NCI-H526 (cell line): ENCODE measurements at regions not wholly inside any gene's neighbourhood (a gene's known extent, or its start where the extent isn't known, plus 50 kb on each side); places are given as distances from the start of the nearest gene placed in this dataset.
"Not testable (repeated sequence)": the region's sequence is repeated elsewhere in the genome, so short reads cannot be mapped to it uniquely, and the experiment has no call there.

Experiments
- DNase-seq, 2 experiments: peaks; one replicate each; lab custom pipeline; 2025; lab: John Stamatoyannopoulos, UW

DNA sequence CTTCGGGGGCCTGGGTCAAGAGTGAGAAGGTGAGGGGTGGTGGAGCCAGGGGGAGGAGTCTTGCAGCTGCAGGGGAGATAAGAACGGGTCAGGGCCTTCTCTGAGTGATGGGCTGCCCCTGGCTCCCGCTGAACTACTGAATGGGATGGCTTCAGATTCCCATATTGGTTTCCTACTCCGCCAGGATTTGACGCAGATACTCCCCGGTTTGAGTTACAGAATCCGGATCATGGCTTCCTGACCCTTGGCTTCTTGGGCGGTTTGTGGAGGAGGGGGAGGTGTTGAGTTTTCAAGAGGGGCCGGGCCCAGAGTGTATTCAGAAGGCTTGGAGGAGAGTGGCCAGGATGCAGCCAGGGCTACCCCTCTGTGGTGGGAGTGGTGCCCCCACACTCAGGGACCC lies 119.9 kb upstream of the ATP2B2 start:
- DNase-seq = no peak

DNA sequence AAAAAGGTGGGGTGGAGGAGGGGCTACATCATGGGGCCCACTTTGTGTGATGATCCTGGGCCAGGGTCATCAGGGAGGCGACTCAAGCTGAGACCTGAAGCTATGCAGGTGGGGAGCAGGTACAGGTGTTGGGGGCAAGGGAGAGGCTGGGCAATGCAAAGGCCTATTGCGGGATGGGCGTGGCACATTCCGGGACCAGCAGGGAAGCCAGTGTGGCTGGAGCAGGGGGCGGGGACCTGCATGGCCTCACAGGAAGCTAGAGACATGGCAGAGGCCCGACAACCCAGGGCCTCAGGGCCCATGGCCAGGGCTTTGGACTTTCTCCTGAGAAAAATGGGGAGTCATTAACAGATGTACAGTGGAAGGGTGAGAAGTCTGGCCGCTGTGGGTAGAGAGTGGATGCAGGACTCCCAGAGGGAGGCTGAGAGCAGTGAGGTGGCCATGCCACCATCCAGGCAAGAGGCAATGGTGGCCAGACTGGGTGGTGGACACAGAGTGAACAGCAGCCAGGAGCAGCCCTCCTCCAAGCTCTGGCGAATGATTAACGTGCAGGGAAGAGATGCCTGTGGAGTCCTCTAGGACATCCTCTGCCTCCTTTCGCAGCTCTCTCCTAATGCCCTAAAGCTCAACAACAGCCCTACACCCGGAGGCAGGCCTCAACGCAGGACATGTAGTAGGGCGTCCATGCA lies 122.6 kb upstream of the ATP2B2 start:
- no peak for DNase-seq

DNA sequence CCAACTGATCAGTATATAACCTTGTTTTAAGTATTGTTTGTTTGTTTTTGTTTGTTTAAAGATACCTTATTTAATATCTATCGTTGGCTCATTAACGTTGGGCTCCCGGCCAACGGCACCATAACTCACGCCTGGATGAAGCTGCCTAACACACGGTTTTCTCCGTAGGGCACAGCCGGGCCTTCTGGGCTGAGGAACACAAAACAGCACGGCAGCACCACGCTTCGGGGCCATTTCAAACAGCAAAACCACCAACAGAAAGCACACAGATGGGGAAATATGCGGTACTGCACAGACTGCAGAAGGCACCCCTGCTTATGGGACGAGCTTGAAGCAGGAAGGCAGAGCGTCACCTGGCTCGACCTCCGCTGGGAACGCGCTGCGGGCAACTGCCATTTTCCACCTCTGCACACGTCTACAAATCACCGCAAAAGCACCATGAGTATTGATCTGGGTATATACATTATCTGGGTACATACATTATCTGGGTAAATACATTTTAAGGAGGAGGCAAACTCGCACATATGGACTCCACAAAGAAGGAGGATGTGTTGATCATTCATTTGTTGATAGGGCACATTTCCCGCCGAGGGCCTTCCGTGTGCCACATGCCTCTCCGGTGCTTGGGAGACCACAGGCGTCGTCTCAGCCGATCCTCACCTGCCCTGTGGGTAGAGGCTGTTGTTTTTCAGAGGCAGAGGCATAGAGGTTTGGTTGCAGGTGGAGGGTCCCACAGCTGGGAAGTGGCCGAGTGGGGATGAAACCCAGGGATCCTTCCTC lies 123.7 kb upstream of the ATP2B2 start:
- DNase-seq = no peak

DNA sequence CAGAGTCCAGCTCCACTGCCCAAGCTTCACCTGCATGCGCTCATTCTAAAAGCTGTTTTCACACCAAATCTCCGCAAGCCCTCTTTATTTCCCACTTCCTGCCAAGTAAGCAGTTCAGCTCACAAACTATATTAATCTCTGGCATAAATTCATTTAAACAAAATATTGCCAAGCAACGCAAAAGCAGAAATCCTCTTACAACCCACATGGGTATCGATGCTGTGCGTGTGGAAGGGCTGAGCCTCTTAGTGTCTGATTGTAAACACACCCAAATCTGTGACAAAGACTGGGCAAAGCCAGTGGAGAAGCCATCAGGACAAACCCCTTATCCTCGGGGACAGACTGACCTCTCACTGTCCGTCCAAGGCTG lies 124.3 kb upstream of the ATP2B2 start:
- DNase-seq = no peak

DNA sequence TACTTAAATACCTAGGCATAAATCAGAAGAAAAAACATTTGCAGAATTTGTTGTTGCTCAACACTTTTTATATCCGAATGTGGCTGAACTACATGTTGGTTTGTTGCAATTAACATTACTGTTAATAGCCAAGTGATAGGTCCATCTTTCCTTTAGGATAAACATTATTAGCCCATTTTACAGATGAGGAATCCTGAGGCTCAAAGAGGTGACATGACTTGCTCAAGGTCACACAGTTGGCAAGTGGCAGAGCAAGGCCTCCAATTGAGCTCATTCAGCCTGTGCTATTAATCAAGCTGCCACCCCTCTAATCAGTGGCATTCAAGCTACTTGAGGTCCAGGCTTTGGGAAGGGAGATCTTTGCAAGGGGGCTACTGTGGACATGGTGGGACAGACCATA lies 125.8 kb upstream of the ATP2B2 start:
- DNase-seq = no peak

DNA sequence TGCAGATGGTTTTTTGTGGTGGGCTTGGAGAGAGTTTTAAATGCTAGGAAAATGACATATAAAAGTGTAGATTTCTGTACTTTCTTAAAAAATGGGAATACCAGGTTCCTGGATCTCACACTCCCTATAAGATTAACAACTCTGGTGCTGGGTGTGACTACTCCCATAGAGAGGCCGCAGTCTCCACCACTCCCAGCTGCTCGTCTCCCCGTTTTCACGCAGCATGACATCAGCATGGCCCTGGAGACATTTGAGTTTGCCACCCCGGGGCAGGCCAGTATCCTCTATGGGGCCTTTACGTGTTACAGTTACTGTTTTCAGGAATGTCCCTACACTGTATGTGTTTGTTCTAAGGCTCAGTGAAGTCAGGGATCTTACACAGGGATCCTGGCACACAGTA lies 126.7 kb upstream of the ATP2B2 start:
- DNase-seq = no peak

DNA sequence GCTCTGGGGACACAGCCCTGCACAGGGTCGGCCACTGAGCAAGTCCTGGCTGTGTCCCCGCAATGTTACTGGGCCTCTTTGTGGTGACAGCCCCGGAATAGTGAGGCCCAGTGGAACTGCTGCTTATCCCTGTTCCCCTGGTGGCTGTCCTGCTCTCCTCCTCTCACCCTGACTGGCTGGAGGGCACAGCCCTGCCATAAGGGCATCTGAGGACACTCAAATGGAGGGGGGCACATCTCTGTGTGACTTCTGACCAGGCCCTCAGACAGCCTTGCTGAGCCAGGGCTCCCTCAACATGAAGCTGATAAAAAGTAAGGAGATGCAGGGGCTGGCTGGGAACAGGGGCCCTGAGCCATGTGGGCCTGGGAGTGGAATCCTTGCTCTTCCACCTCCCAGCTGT lies 127.4 kb upstream of the ATP2B2 start:
- DNase-seq = no peak

DNA sequence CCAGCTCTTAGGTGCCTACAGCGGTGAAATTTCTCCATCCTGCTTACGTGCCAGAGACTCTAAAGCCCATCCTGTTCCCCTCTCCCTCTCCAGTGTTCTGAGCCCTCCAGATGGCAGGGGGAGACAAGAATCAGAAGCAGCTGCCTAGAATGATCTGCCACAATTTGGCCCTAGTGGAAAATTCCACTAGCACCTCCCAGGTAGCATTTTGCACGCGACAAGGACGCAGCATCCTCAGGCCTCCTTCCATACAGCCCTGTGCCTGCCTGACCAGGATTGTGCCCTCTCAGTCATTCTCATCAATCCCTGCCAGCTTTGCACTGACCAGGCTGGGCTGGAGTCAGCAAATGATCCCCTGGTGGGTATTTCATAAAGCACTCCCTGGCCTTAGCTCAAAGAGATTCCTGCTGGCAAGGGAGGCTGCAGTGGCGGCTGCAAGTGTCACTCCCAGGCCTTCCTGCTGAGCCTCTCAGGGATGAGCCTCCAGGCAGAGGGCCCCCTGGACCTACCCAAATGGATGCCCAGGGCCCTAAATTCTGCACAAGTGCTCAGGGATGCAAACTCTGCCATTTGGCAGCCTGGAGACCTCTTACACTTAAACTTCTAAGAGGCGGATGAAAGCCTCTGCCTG lies 130.2 kb upstream of the ATP2B2 start:
- no peak for DNase-seq

DNA sequence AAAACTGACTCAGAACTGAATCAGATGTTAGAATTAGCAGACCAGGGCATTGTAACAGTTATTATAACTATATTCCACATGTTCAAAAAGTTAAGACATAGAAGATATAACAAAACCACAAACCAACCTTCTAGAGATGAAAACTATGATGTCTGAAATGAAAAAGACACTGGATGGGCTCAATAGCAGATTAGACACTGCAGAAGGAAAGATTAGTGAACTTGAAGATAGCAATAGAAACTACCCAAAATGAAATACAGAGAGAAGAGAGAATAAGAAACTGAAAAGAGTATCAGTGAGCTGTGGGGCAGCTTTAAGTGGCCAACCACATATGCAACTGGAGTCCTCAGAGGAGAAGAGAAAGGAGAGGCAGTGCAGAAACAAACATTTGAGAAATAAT lies 132.0 kb upstream of the ATP2B2 start:
- no peak for DNase-seq

DNA sequence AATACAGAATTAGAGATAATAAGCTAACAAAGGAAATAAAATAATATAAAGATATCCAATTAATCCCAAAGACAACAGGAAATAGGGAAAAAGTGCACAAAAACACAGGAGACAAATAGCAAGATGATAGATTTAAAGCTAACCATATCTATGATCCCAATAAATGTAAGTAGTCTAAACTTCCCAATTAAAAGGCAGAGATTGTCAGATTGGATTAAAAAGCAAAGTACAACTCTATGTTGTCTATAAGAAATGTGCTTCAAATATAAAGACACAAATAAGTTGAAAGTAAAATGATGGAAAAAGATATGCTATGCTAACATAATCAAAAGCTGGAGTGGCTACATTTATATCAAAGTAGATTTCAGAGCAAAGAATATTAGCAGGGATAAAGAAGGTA lies 133.1 kb upstream of the ATP2B2 start:
- no peak for DNase-seq

DNA sequence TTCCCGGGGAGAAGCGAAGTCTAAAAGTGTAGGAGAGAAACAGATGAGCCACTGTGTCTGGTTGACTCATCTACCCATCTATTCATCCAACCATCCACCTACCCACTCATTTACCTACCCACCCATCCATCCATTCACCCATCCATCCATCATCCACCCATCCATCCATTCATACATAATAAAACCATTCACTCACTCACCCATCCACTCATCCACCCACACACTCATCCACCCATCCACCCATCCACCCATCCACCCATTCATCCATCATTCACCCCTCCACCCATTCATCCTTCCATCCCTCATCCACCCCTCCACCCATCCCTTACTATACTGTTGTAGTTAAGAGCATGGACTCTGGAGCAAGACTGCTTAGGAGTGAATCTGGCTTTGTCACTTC lies 136.4 kb upstream of the ATP2B2 start:
- no peak for DNase-seq

DNA sequence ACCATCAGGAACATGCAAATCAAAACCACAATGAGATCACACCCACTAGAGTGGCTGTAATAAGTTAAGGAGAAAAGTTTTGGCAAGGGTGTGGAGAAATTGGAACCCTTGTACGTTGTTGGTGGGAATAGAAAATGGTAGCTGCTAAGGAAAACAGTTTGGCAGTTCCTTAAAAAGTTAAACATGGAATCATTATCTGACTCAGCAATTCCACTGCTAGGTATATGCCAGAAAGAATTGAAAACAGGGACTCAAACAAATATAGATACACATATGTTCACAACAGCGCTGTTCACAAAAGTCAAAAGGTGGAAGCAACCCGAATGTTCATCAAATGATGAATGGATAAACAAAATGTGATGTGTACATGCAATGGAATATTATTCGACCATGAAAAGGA lies 138.8 kb upstream of the ATP2B2 start:
- DNase-seq = no peak

DNA sequence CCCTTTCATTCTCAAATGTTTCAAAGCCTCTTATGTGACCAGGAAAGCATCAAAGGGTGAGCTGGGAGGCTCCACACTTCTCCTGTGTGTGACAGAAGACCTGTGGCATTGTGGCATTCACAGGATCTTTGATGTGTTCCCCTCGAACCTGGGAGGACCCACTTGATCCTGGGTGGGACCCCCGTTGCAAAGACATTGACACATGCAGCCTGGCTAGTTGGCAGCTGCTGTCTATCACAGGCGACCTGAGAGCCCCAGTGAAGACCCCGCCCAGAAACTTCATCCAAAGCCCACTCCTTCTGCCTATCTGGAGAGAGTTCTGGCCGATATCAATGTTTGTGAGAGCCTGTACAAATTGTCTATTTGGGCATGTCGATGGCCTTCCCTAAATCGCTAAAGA lies 140.4 kb upstream of the ATP2B2 start:
- DNase-seq = no peak

DNA sequence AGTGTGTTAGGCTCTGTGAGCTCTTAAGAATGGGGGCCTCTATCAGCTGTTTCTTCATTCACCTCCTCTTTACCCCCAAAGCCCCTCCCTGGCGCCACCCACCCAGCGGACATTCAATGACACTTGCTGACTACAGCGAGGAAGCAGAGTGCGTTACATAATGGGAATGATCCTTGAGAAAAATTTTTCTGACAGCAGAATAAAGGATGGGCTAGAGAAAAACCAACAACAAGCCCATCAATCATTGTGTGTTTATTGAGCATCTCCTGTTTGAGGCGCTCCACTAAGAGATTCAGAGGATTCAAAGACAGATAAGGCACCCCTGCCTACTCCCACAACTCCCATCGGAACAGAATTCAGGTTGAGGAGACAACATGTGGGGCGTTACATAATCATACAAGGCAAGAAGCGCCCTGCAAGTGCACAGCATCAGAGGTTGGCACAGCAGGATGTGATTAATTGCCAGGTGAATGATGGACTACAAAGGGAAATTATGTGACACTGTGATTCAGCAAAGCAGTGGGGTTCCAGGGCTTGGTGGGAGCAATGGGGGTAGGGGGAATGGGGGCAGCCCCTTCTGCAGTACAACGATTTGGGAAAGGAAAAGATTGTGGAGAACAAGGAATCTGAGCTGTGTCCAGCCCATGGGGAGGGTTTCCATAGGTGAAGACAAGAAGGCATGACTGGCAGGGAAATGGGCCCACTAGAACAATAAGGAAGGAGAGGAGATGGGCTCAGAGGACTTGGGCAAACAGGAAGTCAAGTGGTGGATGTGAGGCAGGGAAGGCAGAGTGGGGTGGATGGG lies 141.3 kb upstream of the ATP2B2 start:
- DNase-seq = no peak

DNA sequence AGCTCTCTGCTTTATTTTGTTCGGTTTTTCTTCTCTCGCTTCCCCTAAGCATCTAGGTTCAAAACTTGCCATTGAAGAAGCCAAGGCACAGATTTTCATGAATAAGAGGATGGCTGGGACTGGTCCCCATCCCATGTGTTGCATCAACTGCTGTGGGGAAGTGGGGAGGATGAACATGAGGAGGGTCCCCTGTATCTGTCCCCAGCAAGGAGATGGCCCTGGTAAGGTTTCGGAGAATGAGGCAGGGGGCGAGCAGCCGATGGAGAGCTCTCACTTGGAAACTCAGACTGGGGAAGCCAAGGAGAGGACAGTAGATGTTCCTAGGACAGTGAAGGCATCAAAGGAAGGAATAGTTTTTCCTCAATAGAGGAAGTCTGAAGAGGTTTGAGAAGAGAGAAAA lies 142.0 kb upstream of the ATP2B2 start:
- no peak for DNase-seq

DNA sequence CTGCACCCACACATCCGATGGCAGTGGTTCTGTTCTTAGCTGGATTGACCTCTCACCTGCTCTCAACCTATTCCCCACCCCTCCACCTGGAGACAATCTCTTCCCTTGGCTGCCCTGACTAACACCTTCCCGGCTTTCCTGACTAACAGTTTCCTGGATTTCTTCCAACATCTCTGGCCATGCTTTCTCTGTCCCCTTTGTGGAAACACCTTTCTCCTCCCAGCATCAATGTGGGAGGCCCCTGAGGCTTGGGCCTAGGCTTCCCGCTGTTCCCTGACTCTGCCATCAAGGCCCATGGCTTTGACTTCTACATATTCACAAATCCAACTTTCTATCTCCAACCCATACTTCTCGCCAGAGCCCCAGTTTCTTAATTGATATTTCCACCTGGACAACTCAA lies 142.8 kb upstream of the ATP2B2 start:
- DNase-seq = no peak

DNA sequence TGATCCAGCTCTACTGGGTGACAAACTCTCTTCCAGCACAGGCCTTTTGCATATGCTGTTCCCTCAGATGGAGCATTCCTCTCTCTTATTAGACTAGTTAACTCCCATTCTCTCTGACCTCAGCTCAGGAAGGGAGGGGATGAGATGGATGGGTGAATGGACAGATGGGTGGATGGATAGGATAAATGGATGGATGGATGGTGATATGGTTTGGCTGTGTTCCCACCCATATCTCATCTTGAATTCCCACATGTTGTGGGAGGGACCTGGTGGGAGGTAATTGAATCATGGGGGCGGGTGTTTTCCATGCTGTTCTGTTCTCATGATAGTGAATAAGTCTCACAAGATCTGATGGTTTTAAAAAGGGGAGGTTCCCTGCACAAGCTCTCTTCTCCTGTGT lies 144.1 kb upstream of the ATP2B2 start:
- DNase-seq = not testable (repeated sequence)

DNA sequence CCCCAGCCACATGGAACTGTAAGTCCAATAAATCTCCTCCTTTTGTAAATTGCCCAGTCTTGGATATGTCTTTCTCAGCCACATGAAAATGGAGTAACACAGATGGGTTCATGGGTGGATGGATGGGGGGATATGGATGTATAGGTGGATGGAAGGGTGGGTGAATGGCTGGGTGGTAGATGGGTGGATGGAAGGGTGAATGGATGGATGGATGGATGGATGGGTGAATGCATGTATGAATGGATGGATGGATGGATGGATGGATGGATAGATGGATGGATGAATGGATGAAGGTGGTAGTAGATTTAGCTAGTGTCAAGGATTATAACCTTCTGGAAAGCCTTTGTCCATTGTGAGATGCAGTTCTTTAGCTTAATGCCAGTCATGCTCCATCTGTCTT lies 146.1 kb upstream of the ATP2B2 start:
- no peak for DNase-seq

DNA sequence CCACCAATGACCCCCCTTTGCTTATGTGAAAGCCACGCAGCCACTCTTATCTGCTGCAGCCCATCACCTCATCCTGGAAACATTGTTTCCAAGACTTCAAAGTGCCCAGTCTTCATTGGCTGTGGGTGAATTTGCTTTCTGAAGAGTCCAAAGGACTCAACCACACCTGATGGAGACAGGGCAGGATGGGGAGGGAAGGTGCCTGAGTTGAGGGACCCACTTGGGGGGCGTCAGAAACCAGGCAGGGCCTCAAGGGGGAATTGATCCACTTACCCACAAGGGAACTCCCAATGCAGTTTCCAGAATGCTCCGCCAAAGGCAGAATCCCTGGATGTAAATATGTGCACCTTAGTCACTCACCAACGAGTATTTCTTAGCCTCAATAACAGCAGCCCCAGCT lies 147.9 kb upstream of the ATP2B2 start:
- no peak for DNase-seq

DNA sequence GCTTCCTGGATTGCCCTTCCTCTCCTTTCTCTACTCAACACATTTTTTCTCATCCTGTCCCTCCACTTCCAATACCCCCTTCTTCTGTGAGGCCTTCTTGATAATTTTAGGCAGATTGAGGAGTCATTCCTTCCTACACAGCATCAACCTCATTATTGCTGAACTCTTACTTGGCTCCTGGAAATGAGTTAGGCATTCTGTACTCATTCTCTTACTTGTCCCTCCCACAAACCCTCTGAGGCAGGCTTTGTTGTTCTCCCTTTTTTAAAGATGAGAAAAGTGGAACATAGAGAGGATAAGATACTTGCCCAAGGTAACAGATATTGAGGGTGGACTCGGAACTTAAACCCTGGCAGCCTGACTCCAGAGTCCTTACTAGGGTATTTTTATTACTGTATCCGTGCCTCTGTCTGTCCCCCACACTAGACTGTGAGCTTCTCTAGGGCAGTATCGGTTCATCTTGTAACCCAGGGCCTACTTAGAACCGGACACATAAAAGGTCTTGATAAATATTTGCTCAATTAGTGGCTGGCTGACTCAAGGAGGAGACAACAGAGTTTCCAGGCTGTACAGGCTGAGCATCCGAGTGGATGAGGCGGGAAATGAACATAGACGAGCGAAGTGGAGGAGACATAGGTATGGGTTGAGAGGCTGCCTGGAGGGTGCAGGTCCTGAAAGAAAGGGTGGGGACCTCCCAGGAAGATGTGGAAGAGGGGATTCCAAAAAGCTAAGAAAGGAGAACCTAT lies 148.7 kb upstream of the ATP2B2 start:
- DNase-seq = no peak

DNA sequence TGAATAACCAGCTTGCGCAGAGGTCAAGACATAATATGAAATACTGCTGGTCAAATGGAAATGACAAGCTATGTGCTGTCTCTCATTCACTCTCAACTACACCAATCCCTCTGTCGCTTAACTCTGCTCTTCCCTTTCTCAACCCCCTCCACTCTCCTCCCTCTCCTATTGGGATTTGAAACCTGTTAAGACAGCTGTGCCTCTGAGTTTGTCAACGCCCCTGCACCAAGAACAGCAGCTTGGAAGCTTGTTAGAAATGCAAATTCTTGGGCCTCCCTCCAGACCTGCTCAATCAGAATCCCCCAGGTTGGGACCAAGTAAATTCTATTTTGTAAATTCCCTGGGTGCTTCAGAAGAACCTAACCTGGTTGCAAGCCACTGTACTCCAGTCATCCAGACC lies 149.7 kb upstream of the ATP2B2 start:
- no peak for DNase-seq

DNA sequence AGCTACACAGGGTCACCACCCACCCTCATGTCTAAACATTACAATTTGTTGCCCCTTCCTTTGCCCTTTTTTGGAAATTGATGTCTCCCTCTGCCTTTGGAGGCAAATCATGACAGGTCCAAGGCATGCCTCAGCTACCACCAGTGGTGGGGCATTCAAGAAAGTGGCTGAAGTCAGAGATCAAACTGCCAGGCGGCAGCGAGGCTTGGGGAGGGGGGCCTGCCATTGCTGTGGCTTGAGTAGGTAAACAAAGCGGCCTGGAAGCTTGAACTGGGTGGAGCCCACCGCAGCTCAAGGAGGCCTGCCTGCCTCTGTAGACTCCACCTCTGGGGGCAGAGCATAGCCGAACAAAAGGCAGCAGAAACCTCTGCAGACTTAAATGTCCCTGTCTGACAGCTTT lies 152.0 kb upstream of the ATP2B2 start:
- DNase-seq = not testable (repeated sequence)
